ENCODE measurements at regions not wholly inside any gene's neighbourhood (a gene's known extent, or its start where the extent isn't known, plus 50 kb on each side); places are given as distances from the start of the nearest gene placed in this dataset. TPM values are rescaled to one million over a fixed set of nuclear protein-coding genes. Genes with fewer than 3 reads are reported as not detected.

Small RNAs in the stretch of these regions (small RNA-seq; reads per million reads assigned to genes)
- not detected for gene RNU6ATAC33P (ENCODE audit: insufficient read length, low read depth, low replicate concordance)

Data from B cell (primary cell).